Liver (tissue), 8 donors: ENCODE measurements at regions not wholly inside any gene's neighbourhood (a gene's known extent, or its start where the extent isn't known, plus 50 kb on each side); places are given as distances from the start of the nearest gene placed in this dataset.

ENCODE experiments used
- DNase-seq: peaks from one replicate; pipeline ENCODE4 v3.0.0-alpha.2; 2017; ENCODE audit warnings: low spot score
- H3K27ac ChIP-seq, 2 donors: one replicate each; pipeline ENCODE4 v1.7.0; 2013; ENCODE audit warnings: inconsistent platforms in 2 of 2, low read length in 2 of 2, control low read depth in 1 of 2, low read depth in 1 of 2, mild to moderate bottlenecking in 1 of 2
- H3K27me3 ChIP-seq, 4 donors: one replicate each; pipeline versions ENCODE4 v1.6.1 to v1.7.0; 2013; ENCODE audit warnings: low read length in 3 of 4, inconsistent platforms in 1 of 4, mild to moderate bottlenecking in 1 of 4, moderate library complexity in 1 of 4; ENCODE audit not compliant: control insufficient read depth in 4 of 4, insufficient read depth in 4 of 4
- H3K36me3 ChIP-seq, 4 donors: one replicate each; pipeline versions ENCODE4 v1.6.1 to v1.7.0; 2013; ENCODE audit warnings: low read length in 3 of 4, mild to moderate bottlenecking in 3 of 4, low read depth in 1 of 4, moderate library complexity in 1 of 4; ENCODE audit not compliant: control insufficient read depth in 4 of 4, insufficient read depth in 3 of 4
- H3K4me1 ChIP-seq, 4 donors: one replicate each; pipeline versions ENCODE4 v1.6.1 to v1.7.0; 2013; ENCODE audit warnings: low read length in 3 of 4, mild to moderate bottlenecking in 3 of 4, moderate library complexity in 1 of 4; ENCODE audit not compliant: control insufficient read depth in 4 of 4, insufficient read depth in 4 of 4
- H3K4me3 ChIP-seq, 3 donors: one replicate each; pipeline versions ENCODE4 v1.6.1 to v1.7.0; 2013; ENCODE audit warnings: low read length in 3 of 3, control low read depth in 1 of 3, low read depth in 1 of 3, mild to moderate bottlenecking in 1 of 3
- H3K9ac ChIP-seq, 2 donors: one replicate each; pipeline ENCODE4 v1.7.0; 2013; ENCODE audit warnings: low read length in 2 of 2, mild to moderate bottlenecking in 2 of 2, moderate library complexity in 2 of 2, control low read depth in 1 of 2, low read depth in 1 of 2
- H3K9me3 ChIP-seq, 4 donors: one replicate each; pipeline versions ENCODE4 v1.6.1 to v1.7.0; 2013; ENCODE audit warnings: low read length in 3 of 4; ENCODE audit not compliant: control insufficient read depth in 4 of 4
- CTCF ChIP-seq: fragments of 150-350 bp; IDR thresholded peaks from 2 replicates; pipeline ENCODE4 v1.5.1; 2017; ENCODE audit warnings: improper control_type of control experiment, low read depth, low read length; ENCODE audit not compliant: missing input control
- EGR1 ChIP-seq, 2 donors: IDR thresholded peaks; 2 replicates each; pipeline ENCODE4 v1.6.1; 2016 to 2018; ENCODE audit warnings: antibody characterized with exemption in 2 of 2, low read depth in 2 of 2
- FOXA2 ChIP-seq: IDR thresholded peaks from 2 replicates; pipeline ENCODE4 v1.6.1; 2016; ENCODE audit warnings: antibody characterized with exemption
- GABPA ChIP-seq, 2 donors: IDR thresholded peaks in 1 of 2; conservative IDR thresholded peaks in 1 of 2; 2 replicates each; pipeline ENCODE4 v1.6.1; 2016; ENCODE audit warnings: antibody characterized with exemption in 2 of 2, mild to moderate bottlenecking in 1 of 2, moderate library complexity in 1 of 2
- HNF4A ChIP-seq, 2 donors: conservative IDR thresholded peaks; 2 replicates each; pipeline ENCODE4 v1.6.1; 2016; ENCODE audit warnings: antibody characterized with exemption in 2 of 2, mild to moderate bottlenecking in 2 of 2
- HNF4G ChIP-seq: IDR thresholded peaks from 2 replicates; pipeline ENCODE4 v1.6.1; 2016; ENCODE audit warnings: antibody characterized with exemption
- RAD21 ChIP-seq, 2 donors: IDR thresholded peaks; 2 replicates each; pipeline ENCODE4 v1.6.1; 2016; ENCODE audit warnings: antibody characterized with exemption in 2 of 2, mild to moderate bottlenecking in 2 of 2
- RXRA ChIP-seq, 2 donors: IDR thresholded peaks; 2 replicates each; pipeline ENCODE4 v1.6.1; 2017 to 2018; ENCODE audit warnings: antibody characterized with exemption in 2 of 2, mild to moderate bottlenecking in 1 of 2
- SP1 ChIP-seq: IDR thresholded peaks from 2 replicates; pipeline ENCODE4 v1.6.1; 2018; ENCODE audit warnings: antibody characterized with exemption, mild to moderate bottlenecking
- TAF1 ChIP-seq: conservative IDR thresholded peaks from 2 replicates; pipeline ENCODE4 v1.6.1; 2016; ENCODE audit warnings: antibody characterized with exemption, mild to moderate bottlenecking
- YY1 ChIP-seq: IDR thresholded peaks from 2 replicates; pipeline ENCODE4 v1.6.1; 2016; ENCODE audit warnings: antibody characterized with exemption, mild to moderate bottlenecking
- ZBTB33 ChIP-seq: IDR thresholded peaks from 2 replicates; pipeline ENCODE4 v1.6.1; 2016; ENCODE audit warnings: antibody characterized with exemption
- WGBS: extraction: QIAGEN DNeasy Blood & Tissue Kit; methylation state at CpG from one replicate; pipeline ENCODE4 v1.1.7; 2013; 5-methylcytosine and 5-hydroxymethylcytosine counted together
- TF ChIP-seq, protein P1 (sequence below): IDR thresholded peaks from 2 replicates; pipeline ENCODE4 v1.6.1; 2016; ENCODE audit warnings: antibody characterized with exemption, mild to moderate bottlenecking
- TF ChIP-seq, protein P2 (sequence below): IDR thresholded peaks from 2 replicates; pipeline ENCODE4 v1.6.1; 2016; ENCODE audit warnings: antibody characterized with exemption
- donor health status: healthy.
- donor health status: healthy.
- donor health status: healthy.
- donor health status: healthy.
- donor health status: healthy.

- H3K9ac ChIP-seq = no peak overlapping the region
- H3K4me3 ChIP-seq = no peak overlapping the region
- no peak overlapping the region for H3K27ac ChIP-seq
- no peaks in the 10 kb centered on the region for H3K27me3 ChIP-seq
- 90% methylated on average over 3 of the region's 3 CpGs for WGBS
- no peaks in the 10 kb centered on the region for H3K4me1 ChIP-seq
- H3K9me3 ChIP-seq = no peaks in the 10 kb centered on the region
- no peaks in the 10 kb centered on the region for H3K36me3 ChIP-seq
- no peak for DNase-seq
- TF ChIP-seq RXRA (IDR thresholded peaks at IDR 0.05) = no peak
- TF ChIP-seq, protein P1, sequence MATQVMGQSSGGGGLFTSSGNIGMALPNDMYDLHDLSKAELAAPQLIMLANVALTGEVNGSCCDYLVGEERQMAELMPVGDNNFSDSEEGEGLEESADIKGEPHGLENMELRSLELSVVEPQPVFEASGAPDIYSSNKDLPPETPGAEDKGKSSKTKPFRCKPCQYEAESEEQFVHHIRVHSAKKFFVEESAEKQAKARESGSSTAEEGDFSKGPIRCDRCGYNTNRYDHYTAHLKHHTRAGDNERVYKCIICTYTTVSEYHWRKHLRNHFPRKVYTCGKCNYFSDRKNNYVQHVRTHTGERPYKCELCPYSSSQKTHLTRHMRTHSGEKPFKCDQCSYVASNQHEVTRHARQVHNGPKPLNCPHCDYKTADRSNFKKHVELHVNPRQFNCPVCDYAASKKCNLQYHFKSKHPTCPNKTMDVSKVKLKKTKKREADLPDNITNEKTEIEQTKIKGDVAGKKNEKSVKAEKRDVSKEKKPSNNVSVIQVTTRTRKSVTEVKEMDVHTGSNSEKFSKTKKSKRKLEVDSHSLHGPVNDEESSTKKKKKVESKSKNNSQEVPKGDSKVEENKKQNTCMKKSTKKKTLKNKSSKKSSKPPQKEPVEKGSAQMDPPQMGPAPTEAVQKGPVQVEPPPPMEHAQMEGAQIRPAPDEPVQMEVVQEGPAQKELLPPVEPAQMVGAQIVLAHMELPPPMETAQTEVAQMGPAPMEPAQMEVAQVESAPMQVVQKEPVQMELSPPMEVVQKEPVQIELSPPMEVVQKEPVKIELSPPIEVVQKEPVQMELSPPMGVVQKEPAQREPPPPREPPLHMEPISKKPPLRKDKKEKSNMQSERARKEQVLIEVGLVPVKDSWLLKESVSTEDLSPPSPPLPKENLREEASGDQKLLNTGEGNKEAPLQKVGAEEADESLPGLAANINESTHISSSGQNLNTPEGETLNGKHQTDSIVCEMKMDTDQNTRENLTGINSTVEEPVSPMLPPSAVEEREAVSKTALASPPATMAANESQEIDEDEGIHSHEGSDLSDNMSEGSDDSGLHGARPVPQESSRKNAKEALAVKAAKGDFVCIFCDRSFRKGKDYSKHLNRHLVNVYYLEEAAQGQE = no peak
- TF ChIP-seq TAF1 = no peak
- no peak for TF ChIP-seq ZBTB33
- TF ChIP-seq HNF4A (conservative IDR thresholded peaks at IDR 0.05) = no peak
- TF ChIP-seq RAD21 (IDR thresholded peaks at IDR 0.05) = no peak
- TF ChIP-seq GABPA (IDR thresholded peaks at IDR 0.05 in 1 of 2, conservative IDR thresholded peaks at IDR 0.05 in 1 of 2) = no peak
These were observed 135.3 kb downstream of the NUDT12 start for GRCh38 chr5:103427326-103427725.

GRCh38 chr5:103425686-103426454 is 136.7 kb downstream of the NUDT12 start:
- Histone ChIP-seq H3K4me3 (no peak overlapping the region), H3K9me3 (no peaks in the 10 kb centered on the region), H3K9ac (no peak overlapping the region), H3K27me3 (no peaks in the 10 kb centered on the region), H3K4me1 (no peaks in the 10 kb centered on the region), H3K27ac (no peak overlapping the region), H3K36me3 (no peaks in the 10 kb centered on the region)
- no peak for DNase-seq
- TF ChIP-seq RAD21 (IDR thresholded peaks at IDR 0.05) (no peak), GABPA (IDR thresholded peaks at IDR 0.05 in 1 of 2, conservative IDR thresholded peaks at IDR 0.05 in 1 of 2) (no peak), HNF4G (no peak), YY1 (no peak), EGR1 (IDR thresholded peaks at IDR 0.05; ENCODE audit: low read depth in 2 of 2) (no peak), CTCF (no peak), TAF1 (no peak), ZBTB33 (no peak), FOXA2 (no peak), HNF4A (conservative IDR thresholded peaks at IDR 0.05) (no peak), SP1 (no peak)
- TF ChIP-seq, protein P2, sequence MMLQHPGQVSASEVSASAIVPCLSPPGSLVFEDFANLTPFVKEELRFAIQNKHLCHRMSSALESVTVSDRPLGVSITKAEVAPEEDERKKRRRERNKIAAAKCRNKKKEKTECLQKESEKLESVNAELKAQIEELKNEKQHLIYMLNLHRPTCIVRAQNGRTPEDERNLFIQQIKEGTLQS = no peak
- TF ChIP-seq, protein P1 = no peak
- 78% methylated on average over 3 of the region's 3 CpGs for WGBS
